ENCODE measurements at regions not wholly inside any gene's neighbourhood (a gene's known extent, or its start where the extent isn't known, plus 50 kb on each side); places are given as distances from the start of the nearest gene placed in this dataset.
A peak's percentile ranks its signal among the peaks of the same experiment; 100 is the strongest.

DNA sequence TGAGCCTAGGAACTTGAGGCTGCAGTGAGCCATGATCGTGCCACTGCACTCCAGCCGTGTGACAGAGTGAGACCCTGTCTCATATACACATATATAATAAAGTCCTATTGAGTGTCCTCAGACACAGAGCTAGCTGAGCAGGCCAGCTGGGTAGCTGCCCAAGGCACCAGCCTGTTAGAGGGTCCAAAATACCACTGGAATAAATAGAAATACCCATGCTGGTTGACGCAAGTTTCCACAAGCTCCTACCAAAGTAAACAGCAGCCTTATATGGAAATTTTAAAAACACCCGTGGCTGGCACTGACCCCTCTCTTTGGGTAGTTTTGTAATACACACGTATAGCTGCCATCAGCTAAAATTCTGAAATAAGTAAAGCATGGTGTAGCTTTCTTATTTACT lies 348.6 kb downstream of the BCOR start:
- peaks cover 36% of the 10 kb centered on the region for H3K4me1 Mint-ChIP-seq
- H3K36me3 Mint-ChIP-seq (ENCODE audit: low read depth): no peaks in the 10 kb centered on the region
- peaks cover 12% of the 10 kb centered on the region for H3K9me3 Mint-ChIP-seq
- peak overlapping the region in 1 of 3 experiments; percentile 20 for H3K27ac Mint-ChIP-seq
- TF ChIP-seq, protein P1, sequence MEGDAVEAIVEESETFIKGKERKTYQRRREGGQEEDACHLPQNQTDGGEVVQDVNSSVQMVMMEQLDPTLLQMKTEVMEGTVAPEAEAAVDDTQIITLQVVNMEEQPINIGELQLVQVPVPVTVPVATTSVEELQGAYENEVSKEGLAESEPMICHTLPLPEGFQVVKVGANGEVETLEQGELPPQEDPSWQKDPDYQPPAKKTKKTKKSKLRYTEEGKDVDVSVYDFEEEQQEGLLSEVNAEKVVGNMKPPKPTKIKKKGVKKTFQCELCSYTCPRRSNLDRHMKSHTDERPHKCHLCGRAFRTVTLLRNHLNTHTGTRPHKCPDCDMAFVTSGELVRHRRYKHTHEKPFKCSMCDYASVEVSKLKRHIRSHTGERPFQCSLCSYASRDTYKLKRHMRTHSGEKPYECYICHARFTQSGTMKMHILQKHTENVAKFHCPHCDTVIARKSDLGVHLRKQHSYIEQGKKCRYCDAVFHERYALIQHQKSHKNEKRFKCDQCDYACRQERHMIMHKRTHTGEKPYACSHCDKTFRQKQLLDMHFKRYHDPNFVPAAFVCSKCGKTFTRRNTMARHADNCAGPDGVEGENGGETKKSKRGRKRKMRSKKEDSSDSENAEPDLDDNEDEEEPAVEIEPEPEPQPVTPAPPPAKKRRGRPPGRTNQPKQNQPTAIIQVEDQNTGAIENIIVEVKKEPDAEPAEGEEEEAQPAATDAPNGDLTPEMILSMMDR (IDR thresholded peaks at IDR 0.05; ENCODE audit: unreplicated experiment in 3 of 3): no peak
- no peak overlapping the region for H3K4me3 Mint-ChIP-seq
- peaks cover 8% of the 10 kb centered on the region for H3K27me3 Mint-ChIP-seq (ENCODE audit: low read depth)

DNA sequence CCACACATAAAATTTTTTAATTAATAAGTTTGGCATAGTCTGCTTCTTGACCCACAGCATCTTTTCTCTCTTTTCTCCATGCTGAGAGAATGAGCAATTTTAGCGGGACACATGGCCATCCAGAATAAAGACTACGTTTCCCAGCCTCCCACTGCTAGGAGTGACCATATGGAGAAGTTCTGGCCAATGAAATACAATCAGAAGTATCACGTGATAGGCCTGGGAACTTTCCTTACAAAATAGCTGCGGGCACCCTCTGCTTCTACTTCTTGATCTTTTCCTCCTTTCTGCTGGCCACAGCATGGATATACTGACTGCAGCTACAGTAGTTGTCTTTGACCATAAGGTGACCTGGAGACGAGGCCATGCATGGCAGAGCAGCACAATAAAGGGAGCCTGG lies 348.0 kb downstream of the BCOR start:
- TF ChIP-seq, protein P1 (IDR thresholded peaks at IDR 0.05; ENCODE audit: unreplicated experiment in 3 of 3): no peak
- no peak overlapping the region for H3K4me3 Mint-ChIP-seq
- peaks cover 36% of the 10 kb centered on the region for H3K4me1 Mint-ChIP-seq
- peak overlapping the region in 2 of 3 experiments; percentile 20 to 35 for H3K27ac Mint-ChIP-seq
- peaks cover 8% of the 10 kb centered on the region for H3K27me3 Mint-ChIP-seq (ENCODE audit: low read depth)
- no peaks in the 10 kb centered on the region for H3K36me3 Mint-ChIP-seq (ENCODE audit: low read depth)
- H3K9me3 Mint-ChIP-seq: peaks cover 12% of the 10 kb centered on the region

DNA sequence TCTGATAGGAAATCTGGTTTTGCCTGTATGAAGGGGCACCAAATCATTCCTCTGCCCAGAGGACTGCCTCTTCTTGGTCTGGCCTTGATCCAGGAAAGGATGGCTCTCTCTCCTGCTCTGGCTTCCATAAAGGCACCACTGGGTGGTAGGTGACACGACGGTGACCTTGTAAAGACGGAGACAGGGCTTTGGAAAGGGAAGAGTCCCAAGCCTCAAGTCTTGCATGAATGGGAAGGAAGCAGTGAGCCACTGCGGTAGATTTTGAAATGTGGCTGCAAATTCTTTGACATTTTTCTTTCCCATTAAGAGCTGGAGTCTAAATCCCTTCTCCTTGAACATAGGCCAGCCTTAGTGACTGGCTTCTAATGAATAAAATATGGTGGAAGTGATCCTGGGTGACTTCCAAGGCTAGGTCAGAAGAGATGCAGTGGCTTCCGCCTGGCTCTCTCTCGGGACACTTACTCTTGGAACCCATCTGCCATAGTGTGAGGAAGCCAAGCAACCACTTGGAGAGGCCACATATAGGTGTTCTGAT lies 347.4 kb downstream of the BCOR start:
- no peak overlapping the region for H3K4me3 Mint-ChIP-seq
- TF ChIP-seq, protein P1 (IDR thresholded peaks at IDR 0.05; ENCODE audit: unreplicated experiment in 3 of 3): no peak
- no peaks in the 10 kb centered on the region for H3K36me3 Mint-ChIP-seq (ENCODE audit: low read depth)
- H3K4me1 Mint-ChIP-seq: peaks cover 39% of the 10 kb centered on the region
- H3K27me3 Mint-ChIP-seq (ENCODE audit: low read depth): peaks cover 8% of the 10 kb centered on the region
- H3K9me3 Mint-ChIP-seq: peaks cover 12% of the 10 kb centered on the region
- H3K27ac Mint-ChIP-seq: peak overlapping the region in 2 of 3 experiments; percentile 20 to 41

GRCh38 chrX:39750848-39751247 lies 346.9 kb downstream of the BCOR start:
- peaks cover 12% of the 10 kb centered on the region for H3K9me3 Mint-ChIP-seq
- peaks cover 8% of the 10 kb centered on the region for H3K27me3 Mint-ChIP-seq (ENCODE audit: low read depth)
- no peaks in the 10 kb centered on the region for H3K36me3 Mint-ChIP-seq (ENCODE audit: low read depth)
- no peak overlapping the region for H3K4me3 Mint-ChIP-seq
- peaks cover 44% of the 10 kb centered on the region for H3K4me1 Mint-ChIP-seq
- H3K27ac Mint-ChIP-seq: peak overlapping the region in 1 of 3 experiments; percentile 41
- TF ChIP-seq, protein P1 (IDR thresholded peaks at IDR 0.05; ENCODE audit: unreplicated experiment in 3 of 3): no peak

GRCh38 chrX:39752815-39753214 lies 344.9 kb downstream of the BCOR start:
- Mint-ChIP-seq H3K36me3 (ENCODE audit: low read depth) (no peaks in the 10 kb centered on the region), H3K4me1 (peaks cover 63% of the 10 kb centered on the region), H3K9me3 (peaks cover 7% of the 10 kb centered on the region), H3K27ac (peak overlapping the region in 2 of 3 experiments; percentile 33 to 59), H3K27me3 (ENCODE audit: low read depth) (peaks cover 3% of the 10 kb centered on the region), H3K4me3 (no peak overlapping the region)
- TF ChIP-seq, protein P1 (IDR thresholded peaks at IDR 0.05; ENCODE audit: unreplicated experiment in 3 of 3): no peak

- H3K4me3 Mint-ChIP-seq: no peak overlapping the region
Measured at GRCh38 chrX:39753293-39753996, 344.3 kb downstream of the BCOR start.

More at GRCh38 chrX:39753293-39753996, 344.3 kb downstream of the BCOR start:
- Mint-ChIP-seq H3K9me3 (peaks cover 3% of the 10 kb centered on the region), H3K36me3 (ENCODE audit: low read depth) (no peaks in the 10 kb centered on the region), H3K27me3 (ENCODE audit: low read depth) (peaks cover 3% of the 10 kb centered on the region), H3K4me1 (peaks cover 69% of the 10 kb centered on the region), H3K27ac (peak overlapping the region in 2 of 3 experiments; percentile 33 to 76)
- TF ChIP-seq, protein P1 (IDR thresholded peaks at IDR 0.05; ENCODE audit: unreplicated experiment in 3 of 3): no peak

Data from nephron (organoid).